ENCODE measurements at regions not wholly inside any gene's neighbourhood (a gene's known extent, or its start where the extent isn't known, plus 50 kb on each side); places are given as distances from the start of the nearest gene placed in this dataset.
"Not testable (repeated sequence)": the region's sequence is repeated elsewhere in the genome, so short reads cannot be mapped to it uniquely, and the experiment has no call there.

DNA sequence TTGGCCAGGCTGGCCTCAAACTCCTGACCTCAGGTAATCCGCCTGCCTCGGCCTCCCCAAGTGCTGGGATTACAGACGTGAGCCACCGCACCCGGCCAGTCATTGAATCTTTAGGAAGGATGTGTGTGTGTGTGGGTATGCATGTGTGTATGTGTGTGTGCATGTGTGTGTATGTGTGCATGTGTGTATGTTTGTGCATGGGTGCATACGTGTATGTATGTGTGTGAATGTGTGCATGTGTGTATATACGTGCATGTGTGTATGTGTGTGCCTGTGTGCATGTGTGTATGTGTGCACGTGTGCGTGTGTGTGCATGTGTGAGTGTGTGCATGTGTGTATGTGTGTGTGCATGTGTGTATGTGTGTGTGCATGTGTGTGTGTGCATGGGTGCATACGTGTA, 120.1 kb upstream of the SHH start:
- not testable (repeated sequence) for DNase-seq

DNA sequence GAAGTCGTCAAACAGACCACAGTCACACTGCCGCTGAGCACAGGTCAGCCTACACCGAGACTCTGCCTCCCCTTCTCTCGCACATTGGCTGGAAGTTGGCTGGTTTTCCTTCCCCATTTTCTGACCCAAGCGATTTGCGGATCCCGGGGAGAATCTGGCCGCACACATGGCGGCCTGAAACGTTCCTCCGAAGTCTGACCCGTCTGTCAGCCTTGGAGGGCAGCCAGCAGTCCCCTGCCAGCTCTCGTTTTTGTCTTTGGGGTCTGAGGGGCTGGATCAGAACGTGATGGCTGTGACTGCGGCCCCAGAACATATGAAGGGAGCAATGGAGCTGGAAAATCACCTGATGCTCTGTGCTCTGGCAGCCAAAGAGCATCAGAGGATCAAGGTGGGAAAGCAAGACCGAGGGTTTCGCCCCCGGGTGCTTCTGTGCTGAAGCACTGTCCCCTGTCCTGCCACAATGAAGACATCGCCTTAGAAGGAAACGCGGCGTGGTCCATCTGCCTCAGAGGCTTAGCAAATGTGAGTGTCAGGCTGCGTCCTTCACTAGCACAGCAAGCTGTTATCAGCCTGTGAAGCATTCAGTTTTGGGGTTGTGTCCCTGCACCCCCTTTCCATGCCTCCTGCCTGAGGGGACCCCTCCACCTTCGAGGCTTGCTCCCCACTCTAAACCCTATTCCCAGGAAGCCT, 119.3 kb upstream of the SHH start:
- no peak for DNase-seq

DNA sequence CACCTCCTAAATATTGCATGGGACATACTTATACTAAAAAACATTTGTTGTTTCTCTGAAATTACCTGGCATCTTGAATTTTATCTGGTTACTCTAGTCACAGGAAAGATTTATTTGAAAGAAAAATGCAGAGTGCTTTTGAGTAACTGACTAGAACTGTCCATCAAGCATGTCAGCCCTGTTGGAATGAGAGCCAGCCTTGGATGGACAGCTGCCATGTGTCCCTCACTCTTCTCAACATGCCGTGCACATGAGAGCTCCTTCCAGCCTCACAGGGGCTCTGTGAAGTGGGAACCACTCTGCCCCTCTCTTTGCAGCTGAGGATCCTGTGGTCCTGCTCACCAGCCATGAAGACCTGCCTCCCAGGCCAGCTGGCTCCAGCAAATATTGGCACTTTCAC, 118.3 kb upstream of the SHH start:
- DNase-seq: no peak

DNA sequence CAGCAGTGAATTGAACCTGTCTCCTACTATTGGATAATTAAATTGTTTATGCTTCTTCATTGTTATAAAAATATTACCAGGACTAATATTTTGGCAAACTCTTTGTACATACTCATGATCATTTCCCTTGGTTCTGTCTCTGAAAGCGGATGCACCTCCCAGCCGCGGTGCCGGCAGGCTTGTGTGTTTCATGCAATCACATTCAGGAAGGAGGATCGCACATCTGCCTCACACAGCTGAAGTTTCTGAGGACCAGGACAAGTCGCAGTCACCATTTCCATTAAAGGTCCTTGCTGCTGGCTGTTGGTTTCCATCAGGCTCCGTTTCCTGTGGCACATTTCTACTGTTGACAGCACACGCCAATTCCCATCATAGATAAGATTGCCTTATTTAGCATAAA, 117.8 kb upstream of the SHH start:
- no peak for DNase-seq

DNA sequence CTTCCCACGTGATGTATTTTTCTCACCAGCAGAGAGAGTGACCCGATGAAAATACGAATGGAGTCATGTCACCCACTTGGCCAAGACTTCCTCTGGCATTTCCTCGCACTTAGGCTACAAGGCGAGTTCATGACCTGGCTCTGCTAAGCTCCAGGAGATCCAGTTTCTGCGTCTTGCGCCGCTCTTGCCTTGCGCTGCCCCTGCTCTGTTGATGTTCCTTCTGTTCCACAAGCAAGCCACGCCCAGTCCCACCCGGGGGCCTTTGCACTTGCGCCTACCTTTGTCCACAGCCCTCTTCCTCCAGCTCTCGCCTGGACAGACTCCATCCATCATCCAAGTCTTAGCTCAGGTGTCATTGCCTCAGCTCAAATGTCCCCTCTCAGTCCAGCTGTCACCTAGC, 116.3 kb upstream of the SHH start:
- no peak for DNase-seq

DNA sequence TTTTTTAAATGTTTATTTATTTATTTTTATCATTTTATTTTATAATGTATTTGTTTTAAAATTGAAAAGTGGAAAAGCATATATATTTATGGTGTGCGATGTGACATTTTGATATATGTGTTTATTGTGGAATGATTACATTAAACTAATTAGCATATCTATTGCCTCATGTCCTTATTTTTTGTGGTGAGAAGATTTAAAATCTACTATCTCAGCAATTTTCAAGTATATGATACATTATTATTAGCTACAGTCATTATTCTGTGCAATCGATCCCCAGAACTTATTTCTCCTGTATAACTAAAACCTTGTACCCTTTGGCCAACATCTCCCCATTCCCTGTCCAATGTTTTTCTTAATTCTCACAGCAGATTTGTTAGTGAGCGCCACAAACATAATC, 115.6 kb upstream of the SHH start:
- no peak for DNase-seq

DNA sequence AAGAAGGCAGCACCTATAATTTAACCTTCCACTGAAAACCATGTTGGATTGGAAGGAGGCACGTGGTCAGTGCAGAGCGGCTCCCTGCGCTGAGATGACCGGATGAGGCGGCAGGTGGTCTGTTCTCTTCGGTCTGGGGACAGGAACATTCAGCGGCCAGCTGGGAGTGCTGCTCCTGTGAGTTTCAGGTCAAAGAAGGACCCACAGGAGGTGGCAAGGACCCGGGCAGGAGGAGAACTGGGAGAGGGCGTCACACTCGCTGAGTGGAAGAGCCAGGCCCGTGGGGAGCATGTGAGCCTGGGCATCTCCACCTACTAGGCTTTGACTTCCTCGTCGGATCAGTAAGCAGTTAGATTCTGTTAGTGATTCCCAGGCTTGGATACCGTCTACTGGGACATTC, 113.4 kb upstream of the SHH start:
- DNase-seq: no peak

DNA sequence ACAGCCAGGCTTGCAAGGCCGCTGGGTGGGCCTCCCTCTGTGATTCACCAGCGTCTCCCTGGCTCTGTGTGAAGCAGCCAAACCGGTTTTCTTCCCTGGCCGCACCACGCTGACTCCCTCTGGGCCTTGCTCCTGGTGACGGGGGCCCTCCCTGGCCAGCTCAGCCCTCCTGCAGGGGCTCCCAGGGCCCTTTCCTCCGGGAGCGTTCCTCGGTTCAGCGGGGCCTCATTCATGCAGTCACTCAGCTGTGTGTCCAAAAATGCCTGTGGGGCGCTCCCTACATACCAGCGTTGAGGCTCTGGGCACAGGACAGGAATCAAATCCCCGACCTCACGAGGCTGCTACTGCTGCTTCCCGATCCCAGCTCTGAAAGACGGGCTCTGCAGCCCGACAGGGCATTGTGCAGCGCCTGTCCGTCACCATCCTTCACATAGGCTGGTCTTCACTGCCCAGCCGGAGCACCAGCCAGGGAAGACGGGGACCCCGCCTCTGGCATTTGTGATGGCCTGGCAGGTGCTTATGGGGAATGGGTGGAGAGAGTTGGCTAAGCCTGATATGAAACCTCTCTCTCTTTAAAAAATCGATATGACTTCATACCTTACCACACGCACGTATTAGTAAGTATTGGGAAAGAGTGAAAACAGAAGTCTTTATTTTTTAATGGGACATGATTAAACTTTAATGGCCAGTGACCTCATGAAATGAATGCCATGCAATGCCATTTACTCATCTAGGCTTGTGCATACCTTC, 110.0 kb upstream of the SHH start:
- no peak for DNase-seq

DNA sequence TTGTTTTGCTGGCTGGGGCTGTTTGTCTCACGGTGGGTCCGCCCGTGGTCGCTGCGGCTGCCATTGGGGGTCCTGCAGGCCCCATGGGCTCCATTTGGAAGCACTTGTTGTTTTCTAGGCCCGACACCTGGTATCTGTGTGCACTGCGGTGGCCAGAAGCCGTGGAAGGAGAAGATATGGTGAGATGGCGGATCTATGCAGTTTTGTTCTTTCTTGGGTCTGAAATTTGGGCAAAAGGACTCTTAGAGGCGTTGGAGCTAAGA, 109.5 kb upstream of the SHH start:
- no peak for DNase-seq

DNA sequence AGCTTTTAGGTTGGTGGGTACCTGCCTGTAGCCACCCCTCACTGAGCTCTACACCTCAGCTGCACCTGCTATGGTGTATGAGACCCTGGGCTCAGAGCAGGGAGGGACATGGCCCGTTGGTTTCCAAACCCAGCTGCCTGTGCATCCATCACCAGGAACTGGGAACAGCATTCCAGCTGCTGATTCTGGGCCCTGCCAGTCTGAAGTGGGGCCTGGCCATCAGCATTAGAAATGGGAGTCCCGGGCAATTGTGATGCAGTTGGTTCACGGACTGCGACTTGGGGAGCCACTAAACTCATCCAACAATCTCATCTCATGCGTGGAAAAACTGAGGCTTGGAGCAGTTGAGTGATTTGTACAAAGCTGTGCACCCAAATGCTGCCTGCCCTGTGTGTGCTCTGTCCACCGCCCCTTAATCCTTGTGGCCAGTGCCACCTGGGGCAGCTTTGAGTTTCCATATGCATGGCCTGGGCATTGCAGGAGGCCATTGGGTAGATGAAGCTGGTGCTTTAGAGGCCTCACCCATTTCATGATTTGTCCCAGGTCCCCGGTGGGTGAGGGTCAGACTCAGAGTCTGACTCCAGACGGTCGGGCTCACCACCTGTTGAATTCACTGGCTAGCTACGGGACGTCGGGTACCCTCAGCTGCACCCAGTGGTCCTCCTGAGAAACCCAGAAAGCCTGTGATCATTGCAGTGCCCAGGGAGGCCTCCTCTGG, 109.0 kb upstream of the SHH start:
- no peak for DNase-seq

DNA sequence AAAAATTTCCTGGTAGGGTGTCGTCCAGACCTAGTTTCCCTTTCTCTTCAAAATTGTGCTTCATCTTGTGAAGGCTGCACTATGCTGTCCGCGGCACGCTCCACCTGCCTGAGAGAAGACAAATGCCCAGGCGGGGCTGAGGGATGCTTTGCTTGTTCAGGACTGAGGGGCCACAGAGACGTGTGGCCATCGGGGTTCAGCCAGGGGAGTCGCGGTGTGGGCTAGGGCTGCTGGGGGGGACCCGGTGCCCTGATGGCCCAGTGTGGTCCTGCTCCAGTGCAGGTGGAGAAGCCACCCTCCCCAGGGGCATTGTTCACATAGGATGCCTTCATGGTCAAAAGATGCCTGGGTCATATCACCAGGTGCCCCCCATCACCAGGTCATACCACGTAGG, 107.8 kb upstream of the SHH start:
- DNase-seq: no peak

DNA sequence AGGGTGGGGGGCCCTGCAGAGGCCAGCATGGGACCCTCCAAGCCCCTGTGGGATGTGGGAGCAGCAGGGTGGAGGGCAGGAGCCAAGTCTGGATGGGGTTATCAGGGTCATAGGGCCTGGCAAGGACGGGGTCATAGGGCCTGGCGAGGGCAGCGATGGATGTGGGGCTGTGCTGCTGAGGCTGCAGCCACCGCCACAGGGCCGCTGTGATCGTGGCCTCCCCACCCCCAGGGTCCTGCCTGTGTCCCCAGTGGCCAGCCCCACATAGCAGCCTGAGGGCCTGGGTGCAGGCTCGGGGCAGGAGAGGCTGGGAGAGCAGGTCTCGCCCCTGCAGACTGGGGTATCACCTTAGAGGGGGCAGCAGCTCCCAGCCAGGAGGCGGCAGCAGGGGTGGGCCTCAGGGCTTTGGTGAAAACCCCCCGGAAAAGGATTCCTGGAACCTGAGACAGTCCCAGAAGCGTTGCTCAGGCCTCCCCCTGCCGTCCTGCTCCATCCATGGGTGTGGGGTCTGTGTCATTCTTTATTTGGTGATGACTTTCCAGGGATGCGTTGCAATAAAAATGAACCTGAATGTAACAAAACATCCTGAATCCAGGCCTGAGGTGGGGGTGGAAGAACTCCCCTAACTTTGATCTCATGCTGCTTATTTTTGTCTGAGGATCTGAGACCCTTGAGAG, 107.3 kb upstream of the SHH start:
- DNase-seq: no peak

DNA sequence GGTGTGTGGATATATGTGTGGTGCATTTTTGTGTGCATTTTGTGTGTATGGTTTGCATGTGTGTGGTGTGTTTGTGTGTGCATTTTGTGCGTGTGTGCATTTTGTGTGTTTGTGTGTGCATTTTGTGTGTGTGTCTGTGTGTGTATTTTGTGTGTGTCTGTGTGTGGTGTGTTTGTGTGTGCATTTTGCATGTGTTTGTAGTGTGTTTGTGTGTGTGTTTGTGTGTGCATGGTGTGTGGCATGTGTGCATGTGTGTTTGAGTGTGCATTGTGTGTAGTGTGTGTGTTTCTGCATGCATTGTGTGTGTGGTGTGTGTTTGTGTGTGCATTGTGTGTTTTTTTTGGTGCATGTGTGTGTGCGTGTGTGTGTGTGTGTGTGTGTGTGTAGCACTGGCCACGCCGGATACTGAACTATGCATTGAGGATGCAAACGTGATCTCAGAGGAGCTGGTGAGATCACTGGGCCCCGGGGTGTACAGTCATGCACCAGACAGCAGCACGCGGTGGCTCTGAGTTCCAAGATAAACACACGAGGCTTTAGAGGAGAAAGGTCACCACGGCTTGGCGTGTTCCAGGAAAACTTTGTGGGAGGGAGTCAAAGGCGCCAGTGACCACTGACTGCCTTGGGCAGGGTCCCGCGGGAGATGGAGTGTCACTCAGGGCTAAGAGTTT, 106.6 kb upstream of the SHH start:
- DNase-seq: no peak

DNA sequence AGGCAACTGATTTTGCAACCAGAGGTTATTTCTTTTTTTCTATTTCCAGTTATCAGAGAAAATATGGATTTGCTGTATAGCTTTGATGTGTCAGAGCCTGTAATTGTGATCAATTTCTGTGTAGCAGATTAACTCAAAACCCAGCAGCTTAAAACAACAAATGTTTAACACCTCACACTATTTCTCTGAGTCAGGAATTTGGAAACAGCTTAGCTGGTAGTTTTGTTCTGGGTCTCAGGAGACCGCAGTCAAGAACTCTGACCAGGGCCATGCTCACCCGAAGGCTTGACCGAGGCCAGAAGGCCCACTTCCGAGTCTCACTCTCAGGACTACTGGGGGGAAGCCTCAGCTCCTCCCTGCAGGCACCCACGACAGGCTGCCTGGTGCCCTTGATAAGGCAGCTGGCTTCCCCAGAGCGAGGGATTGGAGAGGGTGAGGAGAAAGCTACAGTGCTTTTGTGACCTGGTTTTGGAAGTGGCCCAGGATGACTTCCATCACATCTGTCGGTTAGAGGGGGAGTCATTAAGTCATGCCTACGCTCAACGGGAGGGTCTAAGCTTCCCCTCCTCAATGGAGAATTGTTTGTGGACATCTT, 105.7 kb upstream of the SHH start:
- DNase-seq: no peak

DNA sequence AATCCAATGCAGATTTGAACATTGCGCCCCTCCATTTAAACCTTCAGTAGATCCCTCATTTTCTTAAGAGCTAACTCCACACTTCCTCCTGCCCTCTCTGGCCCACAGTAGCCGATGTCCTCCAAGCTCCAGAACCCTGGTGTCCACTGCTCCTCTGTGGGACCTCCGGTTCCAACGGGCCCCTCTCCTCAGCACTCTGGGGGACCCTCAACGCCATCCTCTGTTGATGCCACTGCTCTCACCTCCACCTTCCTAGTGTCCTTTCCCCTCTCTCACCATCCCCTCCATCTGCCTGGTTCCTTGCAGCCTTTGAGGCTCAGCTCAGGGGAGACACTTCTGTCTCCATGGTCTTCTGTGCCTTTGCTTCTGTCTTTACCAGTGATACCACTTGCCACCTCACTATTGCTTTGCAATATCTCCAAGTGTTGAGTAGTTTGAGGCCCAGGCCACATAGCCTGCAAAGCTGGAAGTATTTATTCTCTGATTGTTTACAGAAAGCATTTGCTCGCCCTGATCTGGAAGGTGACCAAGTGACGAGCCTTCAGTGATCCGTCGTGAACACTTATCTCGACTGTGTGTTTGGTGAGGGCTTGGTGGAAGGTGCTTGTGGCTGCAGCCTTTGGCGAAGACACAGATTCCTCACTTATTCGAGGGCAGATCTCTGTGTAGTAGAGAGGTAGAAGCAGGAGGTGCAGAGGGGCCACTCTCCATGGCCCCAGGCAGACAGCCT, 104.8 kb upstream of the SHH start:
- DNase-seq: no peak

DNA sequence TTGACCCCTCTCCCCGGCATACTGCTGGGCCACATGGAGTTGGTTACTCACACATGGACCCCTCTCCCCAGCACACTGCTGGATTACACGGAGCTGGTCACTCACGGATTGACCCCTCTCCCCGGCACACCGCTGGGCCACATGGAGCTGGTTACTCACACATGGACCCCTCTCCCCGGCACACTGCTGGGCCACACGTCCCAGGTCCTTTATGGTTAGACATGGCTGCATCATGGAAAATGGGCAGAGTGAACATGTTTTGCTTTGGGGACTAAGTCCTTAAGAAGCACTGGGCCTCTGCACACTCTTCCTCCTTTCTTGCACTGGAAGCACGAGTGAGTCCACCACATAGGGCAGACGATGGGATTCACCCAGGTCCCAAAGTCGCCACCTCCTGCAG, 102.1 kb upstream of the SHH start:
- DNase-seq: no peak

DNA sequence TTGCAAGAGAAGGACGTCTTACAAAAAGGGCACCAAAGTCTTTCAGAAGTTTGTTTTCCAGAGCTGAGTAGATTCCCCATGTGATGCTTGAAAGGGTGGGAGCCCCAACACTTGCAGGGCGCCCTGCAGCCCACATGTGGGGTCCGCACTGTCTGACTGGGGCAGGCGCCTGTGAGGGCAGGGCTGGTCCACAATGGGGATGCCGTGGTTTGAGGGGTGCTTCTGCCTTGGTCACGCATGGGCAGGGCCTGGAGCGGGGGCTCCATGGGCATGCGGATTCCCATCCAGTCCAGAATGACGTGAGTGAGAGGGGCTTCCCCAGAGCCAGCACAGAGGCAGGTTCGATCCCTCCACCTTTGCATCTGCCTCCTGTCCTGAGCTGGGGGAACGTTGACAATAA, 101.5 kb upstream of the SHH start:
- no peak for DNase-seq

DNA sequence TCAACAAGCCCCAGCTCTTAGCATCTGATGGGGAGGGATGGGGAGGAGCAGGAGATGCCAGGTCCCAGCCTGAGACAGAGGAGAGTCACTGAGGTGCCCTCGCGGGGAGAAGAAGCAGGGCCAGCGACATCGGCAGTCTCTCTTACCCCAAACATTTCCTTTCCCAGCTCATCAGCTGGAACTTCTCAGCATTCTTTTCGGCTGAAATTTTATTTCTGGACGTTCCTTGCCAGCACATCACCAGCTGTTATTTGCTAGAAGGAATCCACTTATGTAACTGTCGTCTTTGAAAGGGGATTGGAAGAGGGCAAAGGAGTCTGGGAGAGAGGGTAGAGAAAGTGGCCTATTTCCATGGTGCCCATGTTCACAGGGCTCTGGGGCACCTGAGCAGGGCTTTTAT, 101.0 kb upstream of the SHH start:
- DNase-seq: no peak

DNA sequence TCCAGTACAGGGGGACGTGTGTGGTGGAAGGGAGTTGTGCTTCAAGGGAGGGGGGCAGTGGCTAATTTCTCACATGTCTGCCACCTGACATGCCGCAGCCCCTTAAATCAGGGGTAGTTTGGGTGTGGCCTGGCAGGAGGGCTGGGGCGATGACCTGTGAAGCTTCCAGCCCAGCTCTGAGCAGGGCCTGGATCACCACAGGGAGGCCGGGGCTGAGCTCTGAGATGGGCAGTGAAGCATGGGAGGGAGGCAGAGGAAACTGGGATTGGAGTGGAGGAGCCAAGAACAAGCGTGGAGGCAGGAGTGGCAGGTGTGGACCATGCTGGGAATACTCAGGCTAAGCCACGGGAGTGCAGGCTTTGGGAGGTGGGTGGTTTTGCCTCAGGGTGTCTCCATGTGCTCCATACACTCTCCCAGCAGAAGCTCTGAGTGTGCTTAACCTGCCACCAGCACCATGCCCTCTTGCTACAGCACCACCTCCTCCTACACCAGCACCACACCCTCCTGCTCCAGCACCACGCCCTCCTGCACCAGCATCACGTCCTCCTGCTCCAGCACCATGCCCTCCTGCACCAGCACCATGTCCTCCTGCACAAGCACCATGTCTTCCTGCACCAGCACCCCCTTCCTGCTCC, 99.3 kb upstream of the SHH start:
- no peak for DNase-seq

DNA sequence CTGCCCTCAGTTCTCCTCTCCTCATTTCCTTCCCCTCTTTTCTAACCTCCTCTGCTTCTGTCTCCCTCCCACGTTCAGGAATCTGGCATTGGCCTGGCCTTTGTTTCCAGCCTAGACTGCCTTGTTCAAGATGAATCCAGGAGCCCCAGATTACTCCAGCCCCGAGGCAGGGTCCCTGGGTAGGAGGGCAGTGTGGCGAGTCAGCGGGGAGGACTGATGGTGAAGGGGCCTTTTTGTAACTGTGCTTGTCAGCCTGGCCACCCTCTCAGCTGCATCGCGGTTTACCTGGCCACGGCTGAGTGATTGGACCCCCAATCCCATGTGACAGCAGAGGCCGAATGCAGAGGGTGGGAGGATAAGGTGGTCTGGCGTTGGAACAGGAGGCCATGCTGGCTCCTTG, 96.1 kb upstream of the SHH start:
- DNase-seq: no peak

DNA sequence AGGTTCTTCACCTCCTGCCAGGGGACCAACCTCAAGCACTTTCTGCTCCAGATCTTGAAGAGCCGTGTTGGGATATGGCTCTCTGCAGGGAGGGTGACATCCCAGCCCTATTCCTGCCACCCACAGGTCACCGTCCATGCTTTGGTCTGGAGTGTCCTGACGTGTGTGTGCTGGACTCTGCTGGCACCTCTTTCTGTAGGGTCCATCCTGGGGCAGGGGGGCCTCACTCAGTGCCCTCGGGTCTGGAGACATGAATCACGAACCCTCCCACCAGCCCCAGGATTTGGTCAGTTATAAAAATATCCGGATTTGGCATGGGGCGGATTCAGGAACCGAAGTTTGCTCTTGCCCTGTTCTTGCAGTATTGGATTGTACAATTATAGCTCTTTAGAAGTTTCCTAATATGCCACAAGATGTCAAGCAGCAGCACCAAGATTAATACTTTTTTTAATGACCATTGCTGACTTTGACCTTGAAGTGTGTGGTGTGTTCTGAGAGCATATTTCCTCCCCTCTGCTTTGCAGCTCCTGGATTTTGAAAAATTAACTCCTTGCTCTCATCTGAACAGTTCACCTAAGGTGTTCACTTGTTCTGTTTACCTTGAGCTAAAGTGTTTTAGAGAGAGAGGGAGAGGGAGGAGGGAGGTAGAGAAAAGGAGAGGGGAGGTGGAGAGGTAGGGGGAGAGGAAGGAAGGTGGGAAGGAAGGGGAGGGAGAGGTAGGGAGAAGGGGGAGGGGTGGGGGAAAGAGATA, 95.4 kb upstream of the SHH start:
- no peak for DNase-seq
